ENCODE measurements at regions not wholly inside any gene's neighbourhood (a gene's known extent, or its start where the extent isn't known, plus 50 kb on each side); places are given as distances from the start of the nearest gene placed in this dataset.

GRCh38 chr21:40985370-40985769 lies 138.4 kb upstream of the DSCAM start:
- no peak overlapping the region for H3K4ac ChIP-seq (ENCODE audit: low read depth, low read length)

More at GRCh38 chr21:40985370-40985769, 138.4 kb upstream of the DSCAM start:
- WGBS (ENCODE audit: extremely low coverage, insufficient read length, low lambda C conversion rate), result no CpG with 5 or more reads among the region's 4 CpGs
- Histone ChIP-seq H2BK5ac (ENCODE audit: insufficient read length, low read length) (no peak overlapping the region), H2BK15ac (ENCODE audit: low read depth, low read length) (no peak overlapping the region), H3K9ac (ENCODE audit: extremely low read depth, insufficient read length, low read length) (no peak overlapping the region), H3K79me1 (ENCODE audit: insufficient read depth, low read depth, low read length, poor library complexity, severe bottlenecking) (no peaks in the 10 kb centered on the region), H3K23ac (ENCODE audit: insufficient read length, low read depth, low read length) (no peak overlapping the region), H2BK120ac (ENCODE audit: low read depth, low read length, poor library complexity, severe bottlenecking) (no peak overlapping the region), H3K27ac (ENCODE audit: insufficient read length, low read depth, low read length) (no peak overlapping the region), H2BK12ac (ENCODE audit: insufficient read length, low read depth, low read length) (no peak overlapping the region), H3K56ac (ENCODE audit: insufficient read length, low read depth, low read length) (no peak overlapping the region), H4K91ac (ENCODE audit: insufficient read length, low read depth, low read length) (no peak overlapping the region), H3K23me2 (ENCODE audit: insufficient read length, low read depth, low read length, poor library complexity, severe bottlenecking) (no peaks in the 10 kb centered on the region), H2AFZ (ENCODE audit: low read length) (no peak overlapping the region), H4K20me1 (ENCODE audit: control insufficient read depth, insufficient read depth, insufficient read length) (no peaks in the 10 kb centered on the region), H3K79me2 (ENCODE audit: insufficient read depth, low read length) (no peaks in the 10 kb centered on the region), H4K5ac (ENCODE audit: insufficient read length, low read depth, low read length) (no peak overlapping the region), H3K18ac (ENCODE audit: insufficient read length, low read depth, low read length) (no peak overlapping the region), H3K9me3 (ENCODE audit: control insufficient read depth, low read depth, low read length) (no peaks in the 10 kb centered on the region), H4K8ac (replicated peaks; ENCODE audit: insufficient read length, low read depth, low read length) (no peak overlapping the region), H3K27me3 (ENCODE audit: insufficient read depth, low read length) (no peaks in the 10 kb centered on the region), H3T11ph (ENCODE audit: low read length) (no peak overlapping the region), H2BK20ac (ENCODE audit: low read depth, low read length, poor library complexity, severe bottlenecking) (no peak overlapping the region), H3K4me2 (ENCODE audit: insufficient read depth, insufficient read length, low read length) (no peak overlapping the region), H3K14ac (ENCODE audit: insufficient read depth, low read length) (no peak overlapping the region), H3K4me1 (ENCODE audit: insufficient read depth, low read length) (no peaks in the 10 kb centered on the region), H2AK5ac (ENCODE audit: insufficient read length, low read length) (no peak overlapping the region)
- Mint-ChIP-seq H3K4me3 (no peak overlapping the region), H3K9me3 (peaks cover 11 to 16% of the 10 kb centered on the region in 2 experiments; a peak in 3 of 5 replicates), H3K27ac (no peak overlapping the region), H3K27me3 (ENCODE audit: low read depth) (no peaks in the 10 kb centered on the region), H3K4me1 (no peaks in the 10 kb centered on the region), H3K36me3 (ENCODE audit: insufficient read depth in 1 of 3, low read depth in 3 of 3) (peaks cover 0 to 8% (median 4%) of the 10 kb centered on the region in 3 experiments; a peak in 2 of 7 replicates)
- no peak for DNase-seq
- TF ChIP-seq, protein P1, sequence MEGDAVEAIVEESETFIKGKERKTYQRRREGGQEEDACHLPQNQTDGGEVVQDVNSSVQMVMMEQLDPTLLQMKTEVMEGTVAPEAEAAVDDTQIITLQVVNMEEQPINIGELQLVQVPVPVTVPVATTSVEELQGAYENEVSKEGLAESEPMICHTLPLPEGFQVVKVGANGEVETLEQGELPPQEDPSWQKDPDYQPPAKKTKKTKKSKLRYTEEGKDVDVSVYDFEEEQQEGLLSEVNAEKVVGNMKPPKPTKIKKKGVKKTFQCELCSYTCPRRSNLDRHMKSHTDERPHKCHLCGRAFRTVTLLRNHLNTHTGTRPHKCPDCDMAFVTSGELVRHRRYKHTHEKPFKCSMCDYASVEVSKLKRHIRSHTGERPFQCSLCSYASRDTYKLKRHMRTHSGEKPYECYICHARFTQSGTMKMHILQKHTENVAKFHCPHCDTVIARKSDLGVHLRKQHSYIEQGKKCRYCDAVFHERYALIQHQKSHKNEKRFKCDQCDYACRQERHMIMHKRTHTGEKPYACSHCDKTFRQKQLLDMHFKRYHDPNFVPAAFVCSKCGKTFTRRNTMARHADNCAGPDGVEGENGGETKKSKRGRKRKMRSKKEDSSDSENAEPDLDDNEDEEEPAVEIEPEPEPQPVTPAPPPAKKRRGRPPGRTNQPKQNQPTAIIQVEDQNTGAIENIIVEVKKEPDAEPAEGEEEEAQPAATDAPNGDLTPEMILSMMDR (conservative IDR thresholded peaks at IDR 0.05), result no peak

All from H9 (cell line).